KBM-7 (cell line): ENCODE measurements at regions not wholly inside any gene's neighbourhood (a gene's known extent, or its start where the extent isn't known, plus 50 kb on each side); places are given as distances from the start of the nearest gene placed in this dataset.

Experiments
- DNase-seq: peaks from one replicate; pipeline ENCODE4 v3.0.0-alpha.2; 2015
- in situ Hi-C: fragments of 300-500 bp; cut with MboI; formaldehyde crosslinking; loops from 2 replicates; pipeline ENCODE4 v1.14.3; 2020; ENCODE audit warnings: low sequenced_read_pairs, low pct_unique_long_range_greater_than_20kb, mixed read lengths

DNA sequence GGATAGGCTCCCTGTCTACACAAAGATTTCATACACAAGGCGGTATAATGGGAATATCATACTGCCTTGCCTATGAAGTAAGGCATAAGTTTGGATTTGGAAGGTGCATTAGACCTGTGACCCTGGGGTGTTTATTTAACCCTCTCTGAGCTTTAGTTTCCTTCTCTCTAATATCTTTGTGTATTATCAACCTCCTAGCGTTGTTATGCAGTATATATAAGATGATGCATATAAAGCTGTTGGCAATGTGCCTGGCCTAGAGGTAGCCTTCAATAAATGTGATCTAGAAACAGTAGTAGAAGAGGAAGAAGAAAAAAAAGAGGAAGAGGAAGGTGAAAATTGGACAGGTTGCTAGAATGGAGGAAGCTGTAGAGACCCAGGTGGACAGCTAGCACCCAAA is 311.6 kb upstream of the CLINT1 start:
- in situ Hi-C loops, result loop anchor here (25.0 kb wide), 1 partner anchor 942 kb away; no protein-coding TSS in a partner anchor
- no peak for DNase-seq

DNA sequence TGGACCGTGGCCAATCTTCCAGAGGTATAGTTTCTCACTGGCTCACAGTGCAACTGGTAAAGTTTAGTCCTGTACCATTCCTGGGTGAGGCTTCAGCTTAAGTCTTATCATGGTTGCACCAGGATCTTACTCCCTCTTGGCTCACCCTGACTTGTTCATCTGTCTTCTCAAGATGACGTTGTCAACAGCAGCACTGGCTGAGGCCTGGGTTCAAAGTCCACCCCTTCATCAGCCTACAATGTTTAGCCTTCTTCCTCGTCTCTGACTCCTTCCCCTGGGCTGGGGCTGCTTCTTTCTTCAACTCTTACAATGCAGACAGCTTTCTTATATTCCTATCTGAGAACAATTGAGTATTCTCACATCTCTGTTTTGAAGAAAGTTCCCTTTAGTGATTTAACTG is 311.1 kb upstream of the CLINT1 start:
- in situ Hi-C loops, result loop anchor here (25.0 kb wide), 1 partner anchor 942 kb away; no protein-coding TSS in a partner anchor
- no peak for DNase-seq

DNA sequence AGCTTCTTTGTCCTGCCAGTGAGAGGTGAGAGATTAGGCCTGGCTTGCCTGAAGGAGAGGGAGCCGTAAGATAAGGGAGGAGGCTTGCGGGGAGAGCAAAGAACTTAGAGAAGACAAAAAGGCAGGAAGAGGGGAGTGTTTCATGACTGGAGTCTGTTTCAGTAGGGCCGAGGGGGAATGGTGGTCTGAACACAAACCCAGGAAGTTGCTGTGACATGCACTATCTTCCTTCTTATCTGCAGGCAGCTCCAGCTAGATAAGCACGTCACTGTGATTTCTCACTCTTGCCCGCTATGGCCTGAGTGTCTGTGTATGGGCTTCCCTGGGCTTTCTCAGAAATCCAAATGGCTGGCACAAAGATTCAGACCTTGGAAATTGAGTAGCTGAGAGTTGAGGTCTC is 307.5 kb upstream of the CLINT1 start:
- no peak for DNase-seq
- in situ Hi-C loops, result loop anchor here (25.0 kb wide), 1 partner anchor 946 kb away; no protein-coding TSS in a partner anchor

DNA sequence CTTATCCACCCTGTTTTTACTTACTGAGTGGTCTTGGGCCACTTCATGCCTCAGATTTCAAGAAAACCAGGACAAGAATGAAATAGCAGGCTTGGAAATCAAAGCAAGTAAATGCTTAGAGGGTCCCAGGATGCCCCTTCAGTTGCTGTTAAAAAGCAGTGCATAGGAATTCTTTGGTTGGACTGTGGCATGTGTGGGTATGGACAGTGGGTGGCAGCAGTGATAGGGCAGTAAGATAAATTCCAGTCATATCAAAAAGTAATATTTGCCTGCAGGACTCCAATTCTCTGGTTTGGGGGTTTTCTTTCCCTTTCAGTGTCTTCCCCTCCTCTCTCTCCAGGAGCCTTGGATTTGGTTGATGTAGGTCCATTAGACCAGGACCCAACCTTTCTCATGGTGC is 306.7 kb upstream of the CLINT1 start:
- in situ Hi-C loops, result loop anchor here (25.0 kb wide), 1 partner anchor 947 kb away; no protein-coding TSS in a partner anchor
- DNase-seq, result no peak

DNA sequence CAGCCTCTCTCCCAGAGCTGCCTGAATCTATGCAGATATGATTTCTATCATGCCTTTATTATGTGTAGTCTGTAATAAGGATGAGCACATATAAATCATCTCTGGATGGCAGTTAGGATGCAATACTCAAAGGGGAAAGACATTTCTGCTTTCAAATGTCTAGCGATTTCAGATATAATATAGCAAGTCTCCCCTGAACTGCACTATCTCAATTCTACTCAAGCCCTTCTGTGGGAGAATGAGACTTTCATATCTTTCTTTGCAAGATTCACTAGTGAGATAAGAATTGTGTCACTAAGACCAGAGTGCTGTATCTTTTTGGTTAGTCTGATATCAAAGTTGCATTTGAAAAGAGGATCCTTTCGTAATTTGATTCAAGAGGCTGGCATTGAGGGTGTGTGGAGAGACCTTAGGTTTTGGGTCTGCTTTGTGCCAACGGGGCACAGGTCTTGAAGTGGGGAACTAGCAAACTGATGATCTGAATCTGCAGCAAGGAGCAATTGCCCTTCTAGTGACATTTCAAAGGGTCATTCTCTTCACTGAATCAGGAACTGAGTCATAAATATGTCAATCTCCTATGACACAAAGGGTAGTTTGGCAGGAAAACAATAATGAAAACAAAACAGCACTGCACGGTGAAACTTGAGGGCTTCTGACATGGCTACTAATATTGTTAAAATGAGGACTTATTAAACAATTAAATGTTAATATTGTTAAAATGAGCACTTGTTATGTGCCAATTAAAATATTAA is 305.5 kb upstream of the CLINT1 start:
- DNase-seq, result no peak
- in situ Hi-C loops, result loop anchor here (25.0 kb wide), 1 partner anchor 948 kb away; no protein-coding TSS in a partner anchor

DNA sequence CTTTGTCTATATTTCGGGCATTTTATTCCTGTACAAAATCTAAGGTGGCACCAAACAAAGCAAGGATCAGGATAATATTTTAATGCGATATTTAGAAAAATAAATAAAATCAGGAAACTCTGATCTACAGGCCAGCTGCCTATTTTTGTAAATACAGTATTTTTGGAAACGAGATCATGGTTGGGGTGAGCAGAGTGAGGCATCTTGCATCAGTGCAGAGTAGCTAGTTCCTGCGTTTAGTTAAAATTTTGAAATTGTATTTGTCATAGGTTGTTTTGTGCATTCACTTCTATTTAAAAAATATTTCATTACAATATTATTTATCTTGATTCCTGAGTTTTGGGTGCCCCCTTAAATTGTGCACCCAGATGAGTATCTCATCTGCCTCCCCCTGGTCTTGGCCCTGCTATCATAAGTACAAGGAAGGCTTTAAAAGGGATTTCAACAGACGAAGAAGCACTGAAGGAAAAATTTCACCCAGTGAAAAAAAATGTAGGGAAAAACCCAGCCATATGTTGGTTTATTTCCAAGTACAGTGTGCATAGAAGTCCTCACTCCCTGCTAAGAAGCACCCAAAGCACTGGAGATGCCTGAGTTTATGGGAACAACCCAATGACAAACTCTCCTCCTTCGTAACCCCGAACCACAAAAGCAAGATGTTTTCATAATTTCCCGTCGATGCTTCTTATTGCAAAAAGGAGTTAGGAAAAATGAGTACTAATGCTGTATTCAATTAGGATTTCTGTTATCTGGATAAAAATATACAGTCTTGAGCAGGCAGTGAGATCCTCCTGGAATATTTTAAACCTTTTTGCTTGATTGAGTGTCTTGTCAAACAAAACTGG is 304.7 kb upstream of the CLINT1 start:
- in situ Hi-C loops, result loop anchor here (25.0 kb wide), 1 partner anchor 949 kb away; no protein-coding TSS in a partner anchor
- DNase-seq, result no peak

DNA sequence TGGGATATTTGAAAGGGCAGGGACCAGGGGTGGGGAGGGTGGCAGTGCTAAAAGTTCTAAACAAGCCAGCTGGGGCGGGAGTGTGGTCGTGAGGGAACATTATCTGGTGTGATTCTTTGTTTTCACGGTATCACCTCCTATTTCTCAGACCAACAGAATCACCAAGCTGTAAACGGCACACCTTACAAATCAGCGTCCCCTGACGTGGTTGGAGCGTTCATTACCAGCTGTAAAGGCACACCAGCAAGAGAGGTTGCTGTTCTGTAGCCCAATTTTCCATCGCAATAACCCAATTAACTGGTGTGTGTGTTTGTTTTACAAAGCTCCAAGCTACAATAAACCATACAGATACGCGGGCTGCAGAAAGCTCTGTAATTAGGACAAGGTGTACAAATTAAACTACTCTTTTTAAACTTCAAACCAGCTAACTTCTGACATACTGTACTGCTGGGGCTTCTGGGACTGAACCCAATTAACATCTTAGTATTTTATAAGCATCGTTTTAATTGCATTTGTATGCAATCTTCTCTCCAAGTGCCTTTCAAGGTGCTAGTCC is 303.6 kb upstream of the CLINT1 start:
- in situ Hi-C loops, result loop anchor here (25.0 kb wide), 1 partner anchor 950 kb away; no protein-coding TSS in a partner anchor
- no peak for DNase-seq

DNA sequence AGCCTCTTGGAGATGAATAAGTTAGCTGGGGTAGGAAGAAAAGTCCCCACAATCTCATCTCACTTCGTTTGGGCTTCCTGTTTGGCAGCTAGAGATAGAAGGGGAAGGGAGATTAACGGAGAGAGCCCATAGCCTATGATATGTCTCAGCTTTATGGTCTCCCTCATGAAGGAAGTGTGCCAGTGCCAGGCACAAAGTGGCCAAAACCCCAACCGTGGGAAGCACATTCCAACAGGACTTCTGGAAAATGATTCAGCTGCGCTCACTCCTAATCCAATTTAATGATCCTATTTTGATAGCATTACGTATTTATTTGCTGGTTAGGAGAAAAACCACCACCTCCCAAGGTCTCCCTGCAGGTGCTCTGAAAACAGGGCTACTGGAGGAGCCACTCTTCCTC is 303.1 kb upstream of the CLINT1 start:
- DNase-seq, result no peak
- in situ Hi-C loops, result loop anchor here (25.0 kb wide), 1 partner anchor 950 kb away; no protein-coding TSS in a partner anchor

DNA sequence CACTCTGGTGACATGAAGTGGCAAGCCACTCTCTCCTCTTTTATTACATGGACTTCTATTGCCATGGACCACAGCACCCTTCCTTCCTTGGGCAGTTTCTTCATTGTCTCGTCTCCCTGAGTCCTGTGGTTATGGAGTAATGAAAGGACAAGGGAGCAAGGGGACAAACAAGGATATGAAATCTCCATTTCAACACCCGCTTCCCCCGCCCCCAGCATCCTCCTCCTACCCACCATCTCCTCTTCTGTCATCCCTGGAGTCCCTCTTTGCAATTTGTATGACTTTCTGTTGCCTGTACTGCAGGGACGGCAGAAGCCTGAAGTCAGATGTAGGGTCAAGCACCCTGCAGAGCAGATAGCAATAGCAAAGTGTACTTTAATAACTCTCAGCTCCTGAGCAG is 300.7 kb upstream of the CLINT1 start:
- in situ Hi-C loops, result loop anchor here (25.0 kb wide), 1 partner anchor 953 kb away; no protein-coding TSS in a partner anchor
- no peak for DNase-seq

DNA sequence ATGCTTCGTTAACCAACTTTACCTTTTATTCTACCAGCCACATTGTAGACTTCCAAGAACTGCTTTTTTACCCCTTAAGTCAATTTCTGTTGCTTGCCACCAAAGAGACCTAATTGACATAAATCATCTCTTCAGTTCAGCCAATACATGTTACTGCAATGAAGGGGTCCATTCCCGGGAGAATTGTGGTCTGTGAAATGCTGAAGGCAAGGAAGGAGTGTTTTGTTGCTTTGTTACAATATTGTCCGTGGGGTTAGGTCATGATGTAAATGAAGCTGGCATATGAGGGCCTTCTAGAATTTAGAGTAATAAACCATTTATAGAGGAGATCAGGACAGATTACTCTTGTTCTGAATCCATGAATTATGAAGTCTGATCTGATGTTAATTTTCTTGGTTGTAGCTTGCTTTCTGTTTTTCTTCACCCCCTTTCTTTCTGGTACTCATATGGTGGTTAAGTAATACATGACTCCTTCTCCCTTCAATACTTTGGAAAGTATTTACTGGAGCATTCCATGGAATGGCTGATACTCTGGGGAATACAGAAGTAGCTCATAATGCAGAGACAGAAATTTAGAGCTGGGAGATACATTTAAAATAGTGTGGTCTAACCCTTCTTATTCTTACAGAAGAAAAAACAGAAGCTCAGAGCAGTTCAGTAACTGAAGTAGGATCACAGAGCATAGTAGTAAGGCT is 297.0 kb upstream of the CLINT1 start:
- in situ Hi-C loops, result loop anchor here (25.0 kb wide), 1 partner anchor 956 kb away; no protein-coding TSS in a partner anchor
- DNase-seq, result no peak

DNA sequence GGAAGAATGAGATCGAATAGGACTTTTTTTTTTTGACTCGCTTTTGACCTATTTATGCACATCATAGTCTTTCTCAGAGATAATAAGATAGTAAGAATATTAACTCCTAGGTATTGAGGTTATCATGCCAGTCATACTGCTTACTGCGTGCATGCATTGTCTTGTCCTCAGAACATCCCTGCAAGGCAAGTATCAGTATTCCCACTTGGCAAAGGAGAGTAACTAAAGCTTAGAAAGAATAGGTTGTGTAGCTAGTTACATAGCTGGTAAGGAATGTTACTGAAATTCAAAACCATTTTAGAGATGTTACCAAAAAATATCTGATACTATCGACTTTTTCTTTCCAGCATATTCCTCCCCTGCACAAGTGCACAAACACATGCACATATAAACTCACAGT is 296.1 kb upstream of the CLINT1 start:
- no peak for DNase-seq
- in situ Hi-C loops, result loop anchor here (25.0 kb wide), 1 partner anchor 957 kb away; no protein-coding TSS in a partner anchor

DNA sequence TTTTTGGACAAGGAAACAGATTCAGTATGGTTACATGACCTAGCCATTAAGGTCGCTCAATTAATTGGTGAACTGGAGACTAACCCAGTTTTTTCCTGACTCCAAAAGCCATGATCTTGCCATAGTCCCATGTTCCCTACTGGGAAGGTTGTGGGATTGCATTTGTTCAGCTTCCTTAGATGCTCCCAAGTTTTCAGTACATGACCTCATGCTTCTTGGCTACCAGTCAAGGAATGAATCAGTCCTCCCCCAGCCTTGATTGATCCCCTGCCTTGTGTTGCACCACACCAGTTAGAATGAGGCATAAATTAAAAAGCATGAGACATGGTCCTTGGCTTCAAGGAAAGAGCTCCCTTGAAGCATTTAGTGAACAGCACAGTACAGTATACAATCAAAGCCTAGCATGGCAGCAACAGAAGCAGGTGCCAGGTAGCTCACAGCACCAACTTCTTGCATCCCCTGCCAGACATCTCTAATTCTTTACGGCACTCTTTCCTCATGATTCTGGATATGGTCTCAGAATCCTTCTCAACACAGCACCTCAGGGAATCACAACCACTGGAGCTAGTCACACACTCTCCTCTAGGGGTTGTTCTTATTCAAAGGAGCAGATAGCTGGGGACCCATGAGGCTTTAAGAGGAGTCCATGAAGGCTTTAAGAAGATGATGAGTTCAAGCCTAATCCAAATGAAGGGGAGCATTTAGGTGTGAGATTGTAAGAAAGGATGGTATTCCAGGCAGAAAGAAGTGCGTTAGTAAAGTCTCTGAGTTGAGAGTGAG is 295.5 kb upstream of the CLINT1 start:
- no peak for DNase-seq
- in situ Hi-C loops, result loop anchor here (25.0 kb wide), 1 partner anchor 958 kb away; no protein-coding TSS in a partner anchor

DNA sequence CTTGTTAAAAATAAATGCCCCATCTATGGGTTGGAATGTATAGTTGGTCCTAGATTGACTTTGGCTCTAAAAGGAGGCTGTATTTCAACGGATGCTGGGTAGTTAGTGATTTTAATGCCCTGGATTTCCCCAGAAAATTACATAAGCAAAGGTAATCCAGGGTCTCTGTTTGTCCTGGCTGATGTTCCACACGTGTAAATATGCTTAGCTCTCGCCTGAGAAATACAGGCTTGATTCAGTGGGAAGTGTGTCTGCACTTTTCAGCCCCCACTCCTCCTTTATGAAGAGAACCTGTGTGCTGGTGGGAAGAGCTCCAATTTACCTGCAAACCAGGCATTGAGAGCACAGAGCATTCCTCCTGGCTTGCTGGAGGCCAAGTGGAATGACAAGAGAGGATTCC is 294.6 kb upstream of the CLINT1 start:
- in situ Hi-C loops, result loop anchor here (25.0 kb wide), 1 partner anchor 959 kb away; no protein-coding TSS in a partner anchor
- no peak for DNase-seq

DNA sequence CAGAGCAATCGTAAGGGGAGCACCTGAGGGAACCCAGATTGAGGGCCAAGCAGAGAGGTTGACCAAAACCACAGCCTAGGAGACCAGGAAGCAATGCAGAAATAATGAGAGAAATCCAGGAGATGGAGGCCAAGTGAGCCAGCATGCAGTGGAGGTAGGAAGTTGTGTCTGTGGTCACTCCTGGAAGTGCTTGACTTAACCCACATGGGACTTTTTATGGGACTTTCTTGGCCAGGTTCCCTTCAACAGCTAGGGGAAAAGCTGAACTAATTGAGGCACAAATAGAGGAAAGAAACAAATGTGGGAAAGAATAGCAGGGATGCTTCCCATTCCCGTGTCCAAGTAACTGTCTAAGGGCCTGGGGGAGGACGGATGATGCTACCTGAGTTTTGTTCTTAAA is 293.2 kb upstream of the CLINT1 start:
- DNase-seq, result no peak
- in situ Hi-C loops, result loop anchor here (25.0 kb wide), 1 partner anchor 960 kb away; no protein-coding TSS in a partner anchor

DNA sequence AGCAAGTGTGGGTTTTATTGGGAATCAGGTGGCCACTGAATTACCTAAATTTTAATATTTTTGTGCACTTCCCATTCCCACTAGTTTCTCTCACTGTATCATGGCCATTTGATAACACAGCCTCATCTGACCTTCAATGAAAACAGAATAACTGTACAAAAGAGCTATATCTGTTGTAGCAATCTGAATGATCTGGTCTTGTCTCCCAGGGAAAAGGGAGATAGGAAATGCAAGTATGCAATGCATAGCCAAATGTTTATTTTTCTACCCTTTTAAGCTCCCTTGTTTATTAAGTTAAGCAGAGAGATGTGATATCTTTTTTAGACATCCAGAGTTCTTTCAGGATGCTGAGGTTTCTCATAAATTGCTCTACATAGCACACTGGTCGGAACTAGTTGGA is 288.3 kb upstream of the CLINT1 start:
- DNase-seq, result no peak
- in situ Hi-C loops, result no loop called here

DNA sequence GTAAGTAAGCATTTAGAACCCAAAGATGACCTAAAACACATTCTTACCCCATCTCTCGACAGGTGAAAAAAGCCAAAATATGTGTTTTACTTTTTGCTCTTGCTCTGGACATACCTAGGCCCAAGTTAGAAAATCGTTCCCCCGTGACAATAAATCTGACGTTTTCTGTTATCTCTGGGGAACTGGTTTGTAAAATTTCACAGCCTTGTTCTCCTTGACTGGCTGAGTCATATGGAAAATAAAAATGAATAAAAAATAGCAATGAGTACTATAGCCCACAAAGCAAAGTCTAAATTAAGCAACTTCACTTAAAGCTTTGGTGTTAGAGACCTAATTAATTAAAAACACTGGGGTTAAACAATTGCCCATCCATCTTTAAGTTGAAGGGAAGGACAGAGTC is 286.9 kb upstream of the CLINT1 start:
- DNase-seq, result no peak
- in situ Hi-C loops, result no loop called here

DNA sequence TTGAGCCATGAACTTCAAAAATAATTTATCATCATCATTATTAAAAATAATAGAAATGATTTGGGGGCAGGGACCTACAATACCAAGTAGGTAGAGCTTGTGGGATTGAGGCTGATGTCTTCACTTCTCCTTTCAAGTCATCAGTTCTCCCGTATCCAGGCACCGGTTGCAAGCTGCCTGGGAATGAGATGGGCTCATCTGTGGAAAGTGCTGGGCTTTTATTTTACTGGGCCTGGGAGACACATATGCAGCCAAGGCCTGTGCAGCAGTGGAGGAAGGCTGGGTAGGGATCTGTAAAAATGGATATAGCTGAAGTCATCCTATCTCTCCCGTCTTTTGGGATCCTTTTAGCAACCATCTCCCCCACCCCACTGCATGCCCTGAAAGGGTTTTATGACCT is 284.1 kb upstream of the CLINT1 start:
- no peak for DNase-seq

DNA sequence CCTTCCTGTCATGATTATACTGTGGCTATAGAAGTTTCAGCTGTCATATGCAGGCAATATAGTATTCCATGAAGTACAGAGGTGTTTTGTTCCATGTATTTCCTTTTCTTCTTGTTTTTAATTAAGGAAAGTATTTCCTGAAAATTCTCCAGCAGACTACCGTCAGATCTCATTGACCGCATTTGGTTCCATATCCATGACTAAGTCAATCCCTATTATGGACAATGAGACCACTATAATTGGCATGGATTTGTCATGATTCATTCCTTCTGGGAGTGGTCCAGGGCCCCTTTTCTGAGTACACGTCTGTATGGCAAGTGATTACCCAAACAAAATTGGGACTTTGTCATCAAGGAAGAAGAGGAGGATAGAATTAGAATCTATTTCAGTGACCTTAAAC is 283.2 kb upstream of the CLINT1 start:
- in situ Hi-C loops, result no loop called here
- DNase-seq, result no peak

More for the DNA sequence above, 284.1 kb upstream of the CLINT1 start:
- in situ Hi-C loops, result no loop called here
